A204.1 (cell line): ENCODE measurements at regions not wholly inside any gene's neighbourhood (a gene's known extent, or its start where the extent isn't known, plus 50 kb on each side); places are given as distances from the start of the nearest gene placed in this dataset.

Source experiments
- FAIRE-seq: peaks from 2 replicates; lab custom pipeline; 2012; peaks lifted over from hg19 to GRCh38; lab: Jason Lieb, UNC

DNA sequence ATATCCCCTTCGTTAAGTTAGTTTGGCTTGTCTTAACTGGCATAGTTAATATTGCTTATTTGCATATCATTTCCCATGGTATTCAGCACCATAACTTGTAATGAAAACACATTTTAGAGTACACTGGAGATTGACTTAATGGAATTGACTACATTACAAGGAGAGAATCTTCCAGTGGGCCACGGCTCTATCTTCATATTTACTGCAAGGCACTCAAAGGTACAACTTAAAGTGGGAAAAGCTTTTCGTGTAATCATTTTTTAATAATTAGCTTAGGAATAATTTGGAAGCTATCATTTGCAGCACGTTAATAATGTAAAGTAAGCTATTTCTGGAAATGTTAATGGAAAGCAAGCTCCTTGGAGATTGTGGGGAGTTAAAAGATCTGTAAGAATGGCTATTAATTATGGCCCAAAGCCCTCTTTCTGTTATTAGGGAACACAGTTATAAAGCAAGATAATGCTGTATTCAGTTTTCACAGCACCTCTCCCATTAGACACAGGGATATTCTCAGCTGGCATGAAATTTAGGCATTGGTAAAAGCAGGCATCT lies 551.5 kb upstream of the RGMA start:
- no peak for FAIRE-seq

- FAIRE-seq, result no peak
Measured at GRCh38 chr15:93631958-93632618, 543.1 kb upstream of the RGMA start.

- FAIRE-seq, result no peak
Measured at GRCh38 chr15:93619597-93619996, 530.6 kb upstream of the RGMA start.

DNA sequence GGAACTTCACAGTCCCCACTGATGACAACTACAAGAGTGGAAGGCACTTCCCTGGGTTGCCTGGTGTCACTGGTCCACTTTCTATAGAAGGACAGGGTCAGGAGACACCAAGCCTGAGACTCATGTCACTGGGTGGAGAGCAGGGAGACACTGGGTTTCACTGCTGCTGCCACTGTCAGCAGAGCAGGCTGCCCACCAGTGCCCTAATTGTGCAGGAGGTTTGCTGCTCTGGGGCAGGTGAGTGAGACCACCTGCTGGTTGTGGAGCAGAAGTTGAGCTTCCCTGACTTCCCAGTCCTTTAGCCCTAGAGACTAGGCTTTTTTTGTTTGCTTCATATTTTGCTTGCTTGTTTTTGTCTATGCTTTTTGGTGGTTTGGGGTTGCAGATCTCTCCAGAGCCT lies 528.4 kb upstream of the RGMA start:
- no peak for FAIRE-seq

- no peak for FAIRE-seq
Measured at GRCh38 chr15:93614386-93615104, 525.5 kb upstream of the RGMA start.

DNA sequence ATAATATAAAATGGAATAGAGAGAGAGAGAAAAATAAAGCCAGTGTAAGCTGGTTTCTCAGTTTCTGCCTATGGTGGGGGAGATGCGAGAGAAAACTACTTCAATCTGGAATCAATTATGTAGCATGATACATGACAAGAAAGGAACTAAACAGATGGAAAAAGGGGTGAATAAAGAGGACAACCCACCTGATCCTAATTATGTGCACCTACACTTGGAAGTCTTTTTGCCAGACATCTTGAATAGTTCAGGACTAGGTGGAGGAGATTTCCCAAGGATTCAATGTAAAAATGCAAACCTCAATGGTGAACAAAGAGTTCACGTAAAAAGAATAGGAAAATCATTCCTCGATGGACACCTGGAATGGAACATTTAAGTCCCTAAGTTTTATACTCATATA lies 524.4 kb upstream of the RGMA start:
- FAIRE-seq, result no peak

GRCh38 chr15:93612953-93613352 lies 523.9 kb upstream of the RGMA start:
- FAIRE-seq, result no peak

GRCh38 chr15:93610944-93611343 lies 521.9 kb upstream of the RGMA start:
- no peak for FAIRE-seq

DNA sequence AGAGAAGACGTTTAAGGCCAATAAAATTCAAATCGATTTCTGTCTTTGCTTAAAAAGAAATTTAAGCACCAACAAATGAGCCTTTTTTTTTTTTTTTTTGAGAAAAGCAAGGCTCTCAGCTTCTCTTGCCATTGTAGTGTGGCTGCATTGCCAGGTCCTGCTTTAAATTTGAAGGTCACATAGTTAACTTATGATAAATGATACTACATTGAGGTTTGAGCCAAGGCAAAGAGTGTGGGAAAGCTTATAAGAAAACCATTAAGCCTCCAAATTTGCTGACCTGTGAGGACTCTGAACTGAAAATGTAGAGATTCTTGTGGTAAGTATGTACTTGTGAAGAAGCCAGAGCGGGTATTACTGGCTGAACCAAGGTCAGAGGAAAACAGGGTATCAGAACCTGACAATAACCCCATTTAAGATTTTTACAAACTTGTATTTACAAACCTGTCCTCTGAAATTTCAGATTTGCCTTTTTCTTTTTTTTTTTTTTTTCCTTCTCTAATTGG lies 519.7 kb upstream of the RGMA start:
- no peak for FAIRE-seq

GRCh38 chr15:93603550-93603949 lies 514.5 kb upstream of the RGMA start:
- FAIRE-seq, result no peak

DNA sequence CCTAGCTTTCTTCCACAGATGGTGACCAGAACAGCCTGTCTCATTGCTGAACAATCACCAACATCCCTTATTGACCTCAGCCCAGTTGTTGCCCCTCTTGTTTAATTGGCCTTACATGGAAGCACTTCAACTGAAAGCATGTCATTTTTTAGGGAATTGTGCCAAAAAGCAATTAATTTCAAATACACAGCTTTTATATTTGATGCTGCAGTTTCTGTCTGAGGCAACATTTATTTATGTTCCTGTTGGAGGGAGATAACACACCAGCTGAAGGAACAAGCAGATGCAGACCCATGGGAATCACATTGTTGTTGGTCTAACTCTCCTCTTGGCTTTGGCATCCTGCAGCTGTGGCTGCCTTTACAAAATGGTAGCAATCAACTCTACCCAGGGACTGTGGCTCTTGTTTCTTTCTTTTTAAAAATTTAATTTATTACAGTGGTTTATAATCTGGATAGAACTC lies 498.1 kb upstream of the RGMA start:
- no peak for FAIRE-seq

DNA sequence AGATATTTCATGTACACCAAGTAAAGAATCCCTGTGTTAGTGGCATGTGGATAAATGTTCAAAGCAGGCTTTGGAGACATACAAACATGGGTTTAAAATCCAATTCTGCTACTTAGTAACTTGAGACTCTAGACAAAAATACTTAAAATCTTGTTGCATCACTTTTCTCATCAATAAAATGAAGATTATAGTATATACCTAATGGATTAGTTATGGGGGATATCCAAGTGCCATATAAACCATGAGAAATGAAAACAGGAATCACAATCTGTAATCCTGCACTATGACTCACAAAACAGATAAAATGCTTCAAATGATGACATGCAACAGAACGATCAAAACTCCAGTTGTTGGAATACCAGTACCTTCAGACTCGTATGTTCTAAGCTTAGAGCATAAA lies 496.0 kb upstream of the RGMA start:
- no peak for FAIRE-seq

- no peak for FAIRE-seq
Measured at GRCh38 chr15:93583968-93584367, 495.0 kb upstream of the RGMA start.

GRCh38 chr15:93583552-93583951 lies 494.5 kb upstream of the RGMA start:
- no peak for FAIRE-seq

GRCh38 chr15:93570527-93570926 lies 481.5 kb upstream of the RGMA start:
- FAIRE-seq, result no peak

GRCh38 chr15:93566762-93567161 lies 477.8 kb upstream of the RGMA start:
- no peak for FAIRE-seq

GRCh38 chr15:93565201-93565600 lies 476.2 kb upstream of the RGMA start:
- FAIRE-seq, result no peak

DNA sequence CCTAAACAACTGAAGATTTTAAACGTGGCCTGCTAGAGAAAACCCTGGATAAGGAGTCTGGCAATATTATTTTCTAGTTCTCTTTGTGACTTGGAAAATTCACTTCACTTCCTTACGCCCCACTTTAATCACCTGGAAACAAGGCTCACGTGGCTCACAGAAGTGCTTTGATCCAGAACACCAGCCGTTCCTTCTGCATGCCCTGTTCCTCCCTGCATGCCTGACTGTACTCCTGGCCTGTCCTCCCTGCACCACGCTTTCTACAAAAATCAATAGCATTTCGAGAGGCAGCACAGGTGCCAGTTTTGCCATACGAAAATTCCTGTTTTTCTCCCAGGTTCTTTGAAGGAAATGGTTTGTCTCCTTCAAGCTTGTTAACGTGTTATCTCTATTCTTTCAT lies 474.2 kb upstream of the RGMA start:
- no peak for FAIRE-seq

GRCh38 chr15:93562395-93563123 lies 473.5 kb upstream of the RGMA start:
- FAIRE-seq, result no peak

DNA sequence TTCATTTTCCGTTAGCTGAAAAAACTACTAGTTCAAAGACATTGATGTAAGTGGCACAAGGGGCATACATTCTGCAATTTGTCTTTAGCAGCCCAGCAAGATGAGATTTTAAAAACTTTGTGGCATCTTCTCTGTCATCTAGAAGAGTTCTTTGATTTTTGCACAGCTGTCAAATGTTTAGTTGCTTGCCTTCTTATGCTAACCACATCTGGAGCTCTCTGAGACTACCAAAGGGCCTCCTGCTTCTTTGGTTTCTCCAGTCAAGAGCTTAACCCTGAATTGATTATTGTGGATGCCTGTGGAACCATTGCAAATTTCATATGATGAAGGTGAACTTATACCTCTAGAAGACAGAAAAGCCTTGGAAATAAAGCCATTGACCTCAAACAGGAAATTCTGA lies 468.7 kb upstream of the RGMA start:
- FAIRE-seq, result no peak

DNA sequence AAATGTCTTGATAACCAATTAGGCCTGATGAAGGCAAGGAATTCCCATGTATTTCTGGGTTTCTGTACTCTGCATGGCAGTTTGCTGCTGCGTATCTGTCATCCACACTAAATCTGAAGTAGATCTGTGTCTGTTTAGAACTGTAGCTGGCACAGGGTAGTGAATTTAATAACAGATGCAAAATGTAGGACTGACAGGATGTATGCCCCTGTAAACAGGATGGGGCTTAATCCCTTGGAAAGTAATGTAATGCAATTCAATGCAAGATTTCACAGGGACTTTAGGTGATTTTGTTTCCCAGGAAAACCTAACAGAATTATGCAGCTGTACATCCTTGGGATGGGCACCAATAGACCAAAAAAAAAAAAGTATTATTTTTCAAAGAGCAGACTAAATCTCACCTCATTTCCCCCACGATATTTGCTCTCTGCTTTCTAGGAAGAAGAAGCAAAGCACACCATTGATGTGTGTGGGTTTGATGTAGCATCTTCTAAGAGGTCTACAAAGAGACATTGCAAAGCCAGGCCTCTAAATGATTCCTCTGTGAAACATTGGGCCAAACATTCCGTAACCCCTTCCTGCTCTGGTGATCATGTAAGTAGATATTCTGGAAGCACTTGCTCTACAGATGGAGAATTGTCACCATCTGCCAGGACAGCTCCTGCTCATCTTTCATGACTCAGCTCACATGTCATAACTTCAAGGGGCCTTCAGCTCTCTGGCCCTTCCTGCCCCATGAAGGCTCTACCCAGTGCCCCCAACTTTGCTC lies 464.3 kb upstream of the RGMA start:
- no peak for FAIRE-seq

GRCh38 chr15:93543093-93543492 lies 454.1 kb upstream of the RGMA start:
- FAIRE-seq, result no peak
